Panc1 (cell line): ENCODE measurements at regions not wholly inside any gene's neighbourhood (a gene's known extent, or its start where the extent isn't known, plus 50 kb on each side); places are given as distances from the start of the nearest gene placed in this dataset.

ENCODE experiments used
- ATAC-seq: fragments of 200-7000 bp; cut with Tn5 transposase; 2 replicates; pipeline ENCODE4 v1.9.1; 2020; ENCODE audit warnings: mild to moderate bottlenecking, moderate library complexity
- BruUV-seq: library from RNA; stranded (reverse); fragments of 400-500 nt; replicated peaks from 2 replicates; lab custom pipeline; 2021; lab: Mats Ljungman, UMichigan
- CTCF ChIA-PET: fragments of 300-600 bp; sonication (Branson Sonifier 250); formaldehyde crosslinking; loops from one replicate; lab custom pipeline; 2022; ENCODE audit warnings: antibody characterized with exemption; lab: Charles Lee
- POLR2A ChIA-PET: fragments of 300-600 bp; sonication (Branson Sonifier 250); formaldehyde crosslinking; loops from one replicate; lab custom pipeline; 2022; ENCODE audit warnings: antibody characterized with exemption; lab: Charles Lee
- DNase-seq: peaks from one replicate; pipeline ENCODE4 v3.0.0-alpha.2; 2010; ENCODE audit warnings: low read depth, low spot score
- H3K27ac ChIP-seq: 2 replicates; pipeline ENCODE4 v1.5.1; 2011; ENCODE audit warnings: mild to moderate bottlenecking, low read length, inconsistent platforms
- H3K27me3 ChIP-seq: fragments of 200-500 bp; sonication (Bioruptor generic); 2 replicates; pipeline ENCODE4 v1.6.0; 2014; ENCODE audit warnings: low read length, inconsistent platforms; ENCODE audit not compliant: control insufficient read depth, insufficient read depth
- H3K36me3 ChIP-seq: fragments of 200-500 bp; sonication (Bioruptor generic); 2 replicates; pipeline ENCODE4 v1.5.1; 2014; ENCODE audit warnings: inconsistent platforms, mild to moderate bottlenecking, low read length, moderate library complexity; ENCODE audit not compliant: control insufficient read depth, insufficient read depth
- H3K4me1 ChIP-seq: 2 replicates; pipeline ENCODE4 v1.5.1; 2011; ENCODE audit warnings: inconsistent platforms, mild to moderate bottlenecking, low read length, moderate library complexity; ENCODE audit not compliant: control insufficient read depth, insufficient read depth
- H3K4me3 ChIP-seq, 2 experiments: 2 replicates each; pipeline ENCODE4 v1.5.1; 2011 to 2012; ENCODE audit warnings: low read depth in 2 of 2, low read length in 2 of 2, mild to moderate bottlenecking in 2 of 2, inconsistent platforms in 1 of 2, moderate library complexity in 1 of 2
- H3K9me3 ChIP-seq: fragments of 200-500 bp; sonication (Bioruptor generic); 2 replicates; pipeline ENCODE4 v1.5.1; 2014; ENCODE audit warnings: low read depth, mild to moderate bottlenecking, inconsistent platforms, low read length, moderate library complexity; ENCODE audit not compliant: control insufficient read depth, insufficient read depth
- POLR2AphosphoS5 ChIP-seq: IDR thresholded peaks from 2 replicates; pipeline ENCODE4 v1.6.1; 2012; ENCODE audit warnings: mild to moderate bottlenecking, low read depth, low read length, moderate library complexity
- SIN3A ChIP-seq: IDR thresholded peaks from 2 replicates; pipeline ENCODE4 v1.6.1; 2012; ENCODE audit warnings: low read depth, mild to moderate bottlenecking, low read length, moderate library complexity, borderline replicate concordance; ENCODE audit not compliant: insufficient read depth
- TCF7L2 ChIP-seq: IDR thresholded peaks from 2 replicates; pipeline ENCODE4 v1.6.1; 2011; ENCODE audit warnings: mild to moderate bottlenecking, low read depth, low read length, inconsistent platforms
- in situ Hi-C: cut with HindIII; loops from 2 replicates; pipeline ENCODE4 v1.10.0; 2016; ENCODE audit warnings: low sequenced_read_pairs, low pct_unique_long_range_greater_than_20kb
- intact Hi-C: fragments of 100-400 bp; cut with micrococcal nuclease; formaldehyde crosslinking; loops from one replicate; pipeline ENCODE4 v1.10.0; 2022; ENCODE audit not compliant: unreplicated experiment
- TF ChIP-seq, protein P1 (sequence below): fragments of 450-650 bp; IDR thresholded peaks from 2 replicates; pipeline ENCODE4 v1.5.1; 2017; ENCODE audit warnings: mild to moderate bottlenecking
- TF ChIP-seq, protein P2 (sequence below), 2 experiments: IDR thresholded peaks; 2 replicates each; pipeline ENCODE4 v1.6.1; 2011 to 2012; ENCODE audit warnings: low read depth in 2 of 2, control low read depth in 1 of 2, low read length in 1 of 2, mild to moderate bottlenecking in 1 of 2, moderate library complexity in 1 of 2; ENCODE audit not compliant: insufficient read depth in 1 of 2

DNA sequence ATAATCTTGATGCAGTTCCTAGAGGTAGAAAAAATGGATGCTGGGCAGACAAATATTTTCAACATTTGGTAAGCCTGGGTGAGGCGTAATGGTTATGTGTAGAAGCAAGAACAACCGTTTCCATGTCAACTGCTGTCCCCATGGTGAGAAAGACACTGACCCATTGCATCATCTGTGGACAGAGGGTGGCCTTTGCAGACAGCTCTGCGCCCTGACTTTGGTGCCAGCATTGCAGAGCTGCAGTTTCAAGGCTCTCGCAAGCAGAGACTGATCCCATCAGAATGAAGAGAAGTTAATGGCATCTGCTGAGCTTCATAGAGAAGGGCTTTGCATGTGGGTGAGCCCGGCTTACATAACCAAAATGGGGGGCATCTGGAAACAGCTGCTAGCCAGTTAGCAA, 179.0 kb upstream of the ADRA1B start:
- H3K9me3 ChIP-seq, result no peaks in the 10 kb centered on the region
- no peak overlapping the region for H3K4me3 ChIP-seq
- H3K36me3 ChIP-seq, result no peaks in the 10 kb centered on the region
- intact Hi-C loops, result no loop called here
- H3K4me1 ChIP-seq, result no peaks in the 10 kb centered on the region
- in situ Hi-C loops, result no loop called here
- no peak for DNase-seq
- no TSS peak for BruUV-seq
- H3K27me3 ChIP-seq, result peaks cover 3% of the 10 kb centered on the region; the same call in 1 of the 2 replicates
- TF ChIP-seq, protein P1, sequence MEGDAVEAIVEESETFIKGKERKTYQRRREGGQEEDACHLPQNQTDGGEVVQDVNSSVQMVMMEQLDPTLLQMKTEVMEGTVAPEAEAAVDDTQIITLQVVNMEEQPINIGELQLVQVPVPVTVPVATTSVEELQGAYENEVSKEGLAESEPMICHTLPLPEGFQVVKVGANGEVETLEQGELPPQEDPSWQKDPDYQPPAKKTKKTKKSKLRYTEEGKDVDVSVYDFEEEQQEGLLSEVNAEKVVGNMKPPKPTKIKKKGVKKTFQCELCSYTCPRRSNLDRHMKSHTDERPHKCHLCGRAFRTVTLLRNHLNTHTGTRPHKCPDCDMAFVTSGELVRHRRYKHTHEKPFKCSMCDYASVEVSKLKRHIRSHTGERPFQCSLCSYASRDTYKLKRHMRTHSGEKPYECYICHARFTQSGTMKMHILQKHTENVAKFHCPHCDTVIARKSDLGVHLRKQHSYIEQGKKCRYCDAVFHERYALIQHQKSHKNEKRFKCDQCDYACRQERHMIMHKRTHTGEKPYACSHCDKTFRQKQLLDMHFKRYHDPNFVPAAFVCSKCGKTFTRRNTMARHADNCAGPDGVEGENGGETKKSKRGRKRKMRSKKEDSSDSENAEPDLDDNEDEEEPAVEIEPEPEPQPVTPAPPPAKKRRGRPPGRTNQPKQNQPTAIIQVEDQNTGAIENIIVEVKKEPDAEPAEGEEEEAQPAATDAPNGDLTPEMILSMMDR, result no peak
- TF ChIP-seq TCF7L2 (no peak), SIN3A (no peak), POLR2AphosphoS5 (no peak)
- TF ChIP-seq, protein P2, sequence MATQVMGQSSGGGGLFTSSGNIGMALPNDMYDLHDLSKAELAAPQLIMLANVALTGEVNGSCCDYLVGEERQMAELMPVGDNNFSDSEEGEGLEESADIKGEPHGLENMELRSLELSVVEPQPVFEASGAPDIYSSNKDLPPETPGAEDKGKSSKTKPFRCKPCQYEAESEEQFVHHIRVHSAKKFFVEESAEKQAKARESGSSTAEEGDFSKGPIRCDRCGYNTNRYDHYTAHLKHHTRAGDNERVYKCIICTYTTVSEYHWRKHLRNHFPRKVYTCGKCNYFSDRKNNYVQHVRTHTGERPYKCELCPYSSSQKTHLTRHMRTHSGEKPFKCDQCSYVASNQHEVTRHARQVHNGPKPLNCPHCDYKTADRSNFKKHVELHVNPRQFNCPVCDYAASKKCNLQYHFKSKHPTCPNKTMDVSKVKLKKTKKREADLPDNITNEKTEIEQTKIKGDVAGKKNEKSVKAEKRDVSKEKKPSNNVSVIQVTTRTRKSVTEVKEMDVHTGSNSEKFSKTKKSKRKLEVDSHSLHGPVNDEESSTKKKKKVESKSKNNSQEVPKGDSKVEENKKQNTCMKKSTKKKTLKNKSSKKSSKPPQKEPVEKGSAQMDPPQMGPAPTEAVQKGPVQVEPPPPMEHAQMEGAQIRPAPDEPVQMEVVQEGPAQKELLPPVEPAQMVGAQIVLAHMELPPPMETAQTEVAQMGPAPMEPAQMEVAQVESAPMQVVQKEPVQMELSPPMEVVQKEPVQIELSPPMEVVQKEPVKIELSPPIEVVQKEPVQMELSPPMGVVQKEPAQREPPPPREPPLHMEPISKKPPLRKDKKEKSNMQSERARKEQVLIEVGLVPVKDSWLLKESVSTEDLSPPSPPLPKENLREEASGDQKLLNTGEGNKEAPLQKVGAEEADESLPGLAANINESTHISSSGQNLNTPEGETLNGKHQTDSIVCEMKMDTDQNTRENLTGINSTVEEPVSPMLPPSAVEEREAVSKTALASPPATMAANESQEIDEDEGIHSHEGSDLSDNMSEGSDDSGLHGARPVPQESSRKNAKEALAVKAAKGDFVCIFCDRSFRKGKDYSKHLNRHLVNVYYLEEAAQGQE (IDR thresholded peaks at IDR 0.05; ENCODE audit: insufficient read depth in 1 of 2, low read depth in 2 of 2, low read length in 1 of 2), result no peak
- POLR2A ChIA-PET, result no interaction called here
- ATAC-seq, result no peak
- no peak overlapping the region for H3K27ac ChIP-seq
- CTCF ChIA-PET, result no interaction called here

DNA sequence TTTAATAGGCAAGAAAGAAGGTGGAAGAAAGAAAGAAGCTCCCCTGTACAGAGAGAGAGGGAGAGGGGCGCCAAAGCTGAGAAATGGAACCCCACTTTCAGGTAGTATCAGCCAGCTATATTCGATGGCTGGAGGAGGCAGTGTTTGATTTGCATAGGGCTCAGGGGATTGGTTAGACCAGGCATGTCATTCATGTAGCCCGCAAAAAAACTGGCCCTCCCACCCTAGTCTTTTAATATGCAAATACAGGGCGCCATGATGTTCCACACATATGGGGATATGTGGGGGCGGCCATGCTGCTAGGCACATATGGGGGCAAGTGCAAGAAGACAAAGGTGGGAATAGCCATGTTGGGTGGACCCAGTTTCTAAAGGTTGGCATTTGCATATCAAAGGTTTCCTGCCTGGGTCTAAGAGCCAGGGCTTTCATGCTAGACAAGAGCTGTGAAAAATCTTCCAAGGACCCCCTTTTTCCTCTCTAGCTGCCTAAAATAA, 174.4 kb upstream of the ADRA1B start:
- intact Hi-C loops, result no loop called here
- POLR2A ChIA-PET, result no interaction called here
- CTCF ChIA-PET, result no interaction called here
- no peak overlapping the region for H3K4me3 ChIP-seq
- no peak overlapping the region for H3K27ac ChIP-seq
- peaks cover 3% of the 10 kb centered on the region; the same call in 1 of the 2 replicates for H3K27me3 ChIP-seq
- no peaks in the 10 kb centered on the region for H3K9me3 ChIP-seq
- in situ Hi-C loops, result no loop called here
- ATAC-seq, result no peak
- BruUV-seq, result no TSS peak
- no peak for DNase-seq
- no peak for TF ChIP-seq TCF7L2
- TF ChIP-seq SIN3A, result no peak
- TF ChIP-seq POLR2AphosphoS5, result no peak
- TF ChIP-seq, protein P2 (IDR thresholded peaks at IDR 0.05; ENCODE audit: insufficient read depth in 1 of 2, low read depth in 2 of 2, low read length in 1 of 2), result no peak
- TF ChIP-seq, protein P1, result no peak
- H3K4me1 ChIP-seq, result no peaks in the 10 kb centered on the region
- H3K36me3 ChIP-seq, result no peaks in the 10 kb centered on the region
